Left renal cortex interstitium (tissue), 4 donors: ENCODE measurements at regions not wholly inside any gene's neighbourhood (a gene's known extent, or its start where the extent isn't known, plus 50 kb on each side); places are given as distances from the start of the nearest gene placed in this dataset.
"Not testable (repeated sequence)": the region's sequence is repeated elsewhere in the genome, so short reads cannot be mapped to it uniquely, and the experiment has no call there.

Experiments used
- DNase-seq, 4 donors: peaks; one replicate each; pipeline ENCODE4 v3.0.0-alpha.2; 2013; ENCODE audit warnings: low read depth in 4 of 4, low spot score in 2 of 4, missing footprints in 1 of 4

DNA sequence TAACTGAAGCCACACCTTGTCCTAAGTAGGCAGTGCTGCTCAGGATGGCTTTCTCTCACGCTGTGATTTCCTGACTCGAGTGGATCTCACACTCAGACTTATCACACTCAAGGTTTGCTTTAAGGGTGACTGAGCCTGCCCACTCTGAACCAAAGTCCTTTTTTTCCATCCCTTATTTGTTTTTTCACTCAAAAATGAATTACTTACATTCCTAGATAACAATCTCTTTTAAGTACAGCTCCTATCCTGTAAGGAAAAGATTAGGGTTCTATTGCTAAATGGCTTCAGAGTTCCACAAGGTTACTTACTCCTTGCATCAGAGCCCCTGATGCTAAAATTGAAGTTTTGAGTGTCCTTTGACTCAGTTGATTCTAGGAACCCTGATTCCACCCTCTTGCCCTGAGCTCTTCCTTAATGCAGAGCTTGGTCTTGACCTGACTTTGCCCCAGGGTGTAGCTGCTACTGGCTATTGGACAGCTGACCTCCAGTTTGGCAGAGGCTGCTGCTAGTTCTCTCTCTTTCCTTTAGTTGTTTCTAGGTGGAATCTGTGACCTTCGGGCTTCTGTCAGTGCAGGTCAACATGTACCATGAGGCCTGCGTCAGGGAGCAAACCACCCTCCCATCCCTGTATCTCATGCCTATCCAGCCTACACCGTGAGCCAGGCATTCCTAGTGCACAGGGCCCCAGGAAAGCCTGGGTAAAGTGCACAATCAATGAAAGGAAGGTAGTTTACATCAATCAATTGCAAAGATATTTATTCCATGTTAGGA lies 80.1 kb upstream of the CD55 start:
- DNase-seq = no peak

DNA sequence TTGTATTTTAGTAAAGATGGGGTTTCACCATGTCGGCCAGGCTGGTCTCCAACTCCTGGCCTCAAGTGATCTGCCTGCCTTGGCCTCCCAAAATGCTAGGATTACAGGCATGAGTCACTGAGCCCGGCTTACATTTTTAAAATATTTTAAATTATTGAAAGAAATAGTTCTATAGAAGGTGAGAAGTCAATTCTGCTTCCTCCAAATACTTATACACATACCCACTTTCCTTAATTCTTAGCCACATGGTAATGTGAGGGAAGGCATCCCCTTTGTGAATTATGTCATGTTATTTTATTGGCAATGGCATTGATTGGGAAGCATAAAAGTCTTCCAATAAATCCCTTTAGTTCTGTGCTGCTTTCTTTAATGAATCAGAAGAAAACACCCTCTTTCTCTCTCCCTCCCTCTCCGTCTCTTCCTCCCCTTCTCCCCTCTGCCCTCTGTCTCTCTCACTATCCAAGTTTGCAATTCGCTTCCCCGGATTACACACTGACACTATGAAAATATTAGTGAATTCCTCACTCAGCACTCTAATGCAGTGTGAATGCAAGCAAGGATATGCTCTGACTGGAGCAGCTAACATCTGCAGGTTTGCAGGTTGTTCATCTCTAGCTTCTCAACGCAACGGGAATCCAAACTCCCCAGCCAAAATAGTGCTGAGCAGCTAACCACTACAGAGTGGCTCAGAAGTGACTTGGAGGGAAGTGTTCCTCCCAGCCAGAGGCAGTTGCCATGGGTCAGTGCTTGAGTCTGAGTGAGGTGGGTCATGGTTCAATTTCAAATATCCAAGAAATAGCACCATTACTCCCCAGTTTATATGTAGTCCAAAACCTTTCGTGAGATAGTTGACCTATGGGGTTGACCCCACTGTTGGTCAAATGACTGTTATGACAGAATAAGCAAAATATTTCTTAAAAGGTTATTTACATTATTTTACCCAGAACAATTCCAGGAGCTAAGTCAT lies 77.8 kb upstream of the CD55 start:
- no peak for DNase-seq

DNA sequence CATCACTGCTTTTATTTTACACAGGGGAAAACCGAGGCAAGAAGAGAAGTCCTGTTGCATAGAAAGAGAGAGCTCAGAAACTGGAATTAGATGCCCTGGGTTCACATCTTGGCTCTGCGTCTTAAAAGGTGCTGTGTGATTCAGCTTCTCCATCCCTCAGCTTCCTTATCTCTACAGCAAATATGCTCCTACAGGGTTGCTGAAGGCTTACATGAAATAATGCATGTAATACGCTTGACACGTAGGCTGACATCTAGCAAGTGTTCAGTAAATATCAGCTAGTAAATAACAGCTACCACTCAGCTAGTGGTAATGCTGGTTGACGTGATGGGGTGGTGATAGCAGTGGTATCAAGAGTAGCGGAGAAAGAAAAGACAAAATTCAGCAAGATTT lies 77.1 kb upstream of the CD55 start:
- no peak for DNase-seq

DNA sequence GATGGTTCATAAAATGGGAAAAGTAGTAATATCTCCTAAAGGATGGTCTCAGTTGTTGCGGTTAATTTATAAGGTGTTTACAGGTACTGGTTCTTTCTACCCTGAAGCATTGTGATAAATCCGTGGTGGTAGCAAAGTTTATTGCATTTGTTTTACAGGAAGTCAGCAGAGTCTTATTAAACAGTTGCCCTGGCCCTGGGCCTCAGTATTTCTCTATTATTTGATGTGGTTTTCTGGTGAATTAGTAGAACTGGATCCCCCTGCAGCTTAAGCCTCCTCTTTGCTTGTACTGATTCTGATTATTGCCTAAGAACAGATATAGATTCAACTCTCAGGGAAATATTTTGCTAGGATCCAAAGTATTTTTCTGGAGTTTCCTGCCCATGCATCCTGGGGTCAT lies 76.4 kb upstream of the CD55 start:
- no peak for DNase-seq

DNA sequence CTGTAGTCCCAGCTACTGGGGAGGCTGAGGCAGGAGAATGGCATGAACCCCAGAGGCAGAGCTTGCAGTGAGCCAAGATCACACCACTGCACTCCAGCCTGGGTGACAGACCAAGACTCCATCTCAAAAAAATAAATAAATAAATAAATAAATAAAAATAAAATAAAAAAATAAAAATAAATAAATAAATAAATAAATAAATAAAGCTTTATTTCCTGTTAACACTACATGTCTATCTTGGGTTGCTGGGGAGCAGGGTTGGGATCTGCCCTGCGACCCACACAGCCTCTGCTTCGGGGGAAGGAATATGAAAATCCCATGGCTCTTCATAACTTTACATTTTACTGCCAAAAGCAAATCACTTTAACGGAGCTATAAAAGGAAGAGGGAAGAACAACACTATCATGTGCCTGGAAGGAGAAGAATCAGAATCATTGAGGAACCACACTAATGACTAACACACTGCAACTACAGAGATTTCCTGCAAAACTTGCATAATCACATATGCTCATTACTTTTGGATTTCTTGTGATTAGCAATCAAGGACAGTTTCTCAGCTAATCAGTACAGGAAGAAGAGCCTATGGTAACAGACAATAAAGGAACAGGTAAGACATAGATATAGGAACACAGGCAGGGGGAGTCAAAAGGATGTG lies 72.8 kb upstream of the CD55 start:
- no peak for DNase-seq

DNA sequence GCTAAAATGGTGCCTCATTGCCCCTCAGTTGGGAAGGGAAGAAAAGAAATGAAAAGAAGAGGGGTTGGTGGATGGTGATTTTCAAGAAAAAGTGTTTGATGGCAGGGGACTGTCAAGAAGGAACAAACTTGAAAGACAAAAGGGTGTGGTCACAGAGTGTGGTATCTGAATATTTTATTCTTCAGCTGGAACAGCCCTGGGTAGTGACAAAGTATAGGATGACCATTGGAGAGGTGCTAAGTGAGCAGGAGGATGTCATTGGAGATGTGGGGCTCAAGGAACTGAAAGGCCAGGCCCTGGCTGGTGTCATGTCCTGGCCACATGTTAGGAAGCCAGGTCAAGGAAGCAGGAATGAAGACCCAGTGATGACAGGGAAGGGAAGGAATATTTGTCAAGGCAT lies 71.0 kb upstream of the CD55 start:
- DNase-seq = no peak

DNA sequence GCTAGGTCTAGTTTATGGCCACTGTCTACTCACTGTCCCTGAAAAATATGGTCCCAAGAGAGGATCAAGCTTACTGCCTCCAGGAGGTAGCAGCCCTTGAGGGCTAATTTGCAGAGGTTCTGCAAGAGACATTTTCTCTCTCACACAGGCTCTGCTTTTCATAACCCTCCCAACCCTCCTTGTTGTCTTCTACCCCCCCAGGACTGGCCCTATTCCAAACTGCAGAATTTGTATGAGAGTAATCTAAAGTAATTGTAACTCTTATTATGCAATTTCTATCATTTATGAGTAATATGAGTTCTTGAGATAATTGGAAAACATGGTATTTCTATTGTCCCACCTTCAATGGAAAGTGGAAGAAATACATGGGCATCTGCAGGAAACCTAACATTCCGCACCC lies 70.4 kb upstream of the CD55 start:
- DNase-seq = no peak

DNA sequence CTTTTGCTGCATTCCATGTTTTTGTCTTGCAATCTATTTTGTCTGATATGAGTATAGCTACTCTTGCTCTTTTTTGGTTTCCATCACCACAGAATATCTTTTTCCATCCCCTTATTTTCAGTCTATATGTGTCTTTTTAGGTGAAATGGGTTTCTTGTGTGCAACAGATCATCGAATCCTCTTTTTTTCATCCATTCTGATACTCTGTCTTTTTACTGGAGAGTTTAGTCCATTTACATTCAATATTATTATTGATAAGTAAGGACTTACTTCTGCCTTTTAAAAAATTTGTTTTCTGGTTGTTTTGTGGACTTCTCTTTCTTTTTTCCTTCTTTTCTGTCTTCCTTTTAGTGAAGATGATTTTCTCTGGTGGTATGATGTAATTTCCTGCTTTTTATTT lies 64.6 kb upstream of the CD55 start:
- DNase-seq = no peak

DNA sequence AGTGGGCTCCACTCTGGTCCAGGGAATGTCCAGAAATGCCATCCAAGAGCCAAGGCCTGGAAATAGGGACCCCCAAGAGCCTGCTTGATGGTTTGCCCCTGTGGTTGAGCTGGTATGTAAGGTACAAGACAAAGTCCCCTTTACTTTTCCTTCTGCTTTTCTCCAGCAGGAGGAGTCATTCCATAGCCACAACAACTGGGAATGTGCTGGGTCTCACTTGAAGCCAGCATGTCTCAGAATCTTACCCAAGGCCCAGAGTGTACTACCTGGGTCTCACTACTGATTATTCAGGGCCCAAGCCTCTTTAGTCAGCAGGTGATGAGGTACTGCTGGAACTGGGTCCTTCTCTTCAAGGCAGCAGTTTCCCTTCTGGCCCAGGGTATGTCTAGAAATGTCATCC lies 62.1 kb upstream of the CD55 start:
- no peak for DNase-seq

DNA sequence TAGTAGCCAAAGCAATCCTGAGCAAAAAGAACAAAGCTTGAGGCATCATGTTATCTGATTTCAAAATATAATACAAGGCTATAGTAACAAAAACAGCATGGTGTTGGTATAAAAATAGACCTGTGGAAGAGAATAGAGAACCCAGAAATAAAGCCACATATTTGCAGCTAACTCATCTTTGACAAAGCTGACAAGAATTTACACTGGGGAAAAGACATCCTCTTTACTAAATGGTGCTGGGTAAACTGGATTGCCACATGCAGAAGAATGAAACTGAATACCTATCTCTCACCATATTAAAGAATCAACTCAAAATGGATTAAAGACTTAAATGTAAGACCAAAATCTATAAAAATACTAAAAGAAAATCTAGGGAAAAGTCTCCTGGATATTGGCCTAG lies 59.5 kb upstream of the CD55 start:
- DNase-seq = no peak

DNA sequence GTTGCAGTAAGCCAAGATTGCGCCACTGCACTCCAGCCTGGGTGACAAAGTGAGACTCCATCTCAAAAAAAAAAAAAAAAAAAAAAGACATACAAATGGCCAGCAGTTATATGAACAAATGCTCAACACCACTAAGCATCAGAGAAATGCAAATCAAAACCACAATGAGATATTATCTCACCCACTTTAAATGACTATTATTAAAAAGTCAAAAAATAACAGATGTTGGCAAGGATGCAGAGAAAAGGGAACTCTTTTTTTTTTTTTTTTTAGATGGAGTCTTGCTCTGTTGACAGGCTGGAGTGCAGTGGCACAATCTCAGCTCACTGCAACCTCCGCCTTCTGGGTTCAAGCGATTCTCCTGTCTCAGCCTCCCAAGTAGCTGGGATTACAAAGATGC lies 58.6 kb upstream of the CD55 start:
- DNase-seq = not testable (repeated sequence)

DNA sequence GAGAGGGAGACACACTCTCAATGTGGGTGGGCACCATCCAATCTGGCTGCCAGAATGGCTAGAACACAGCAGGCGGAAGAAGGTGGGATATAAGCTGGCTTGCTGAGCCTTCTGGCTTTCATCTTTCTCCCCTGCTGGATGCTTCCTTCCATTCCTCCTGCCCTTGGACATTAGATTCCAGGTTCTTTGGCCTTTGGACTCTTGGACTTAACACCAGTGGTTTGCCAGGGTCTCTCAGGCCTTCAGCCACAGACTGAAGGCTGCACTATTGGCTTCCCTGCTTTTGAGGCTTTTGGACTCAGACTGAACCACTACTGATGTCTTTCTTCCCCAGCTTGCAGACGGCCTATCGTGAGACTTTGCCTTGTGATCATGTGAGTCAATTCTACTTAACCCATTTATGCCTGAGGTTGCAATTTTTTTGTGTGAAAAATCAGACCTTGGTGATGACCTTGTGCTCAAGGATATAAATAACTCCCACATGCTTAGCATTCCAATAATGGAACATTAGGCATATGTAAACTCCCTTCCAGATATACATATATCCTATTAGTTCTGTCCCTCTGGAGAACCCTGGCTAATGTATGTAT lies 56.7 kb upstream of the CD55 start:
- DNase-seq = no peak

DNA sequence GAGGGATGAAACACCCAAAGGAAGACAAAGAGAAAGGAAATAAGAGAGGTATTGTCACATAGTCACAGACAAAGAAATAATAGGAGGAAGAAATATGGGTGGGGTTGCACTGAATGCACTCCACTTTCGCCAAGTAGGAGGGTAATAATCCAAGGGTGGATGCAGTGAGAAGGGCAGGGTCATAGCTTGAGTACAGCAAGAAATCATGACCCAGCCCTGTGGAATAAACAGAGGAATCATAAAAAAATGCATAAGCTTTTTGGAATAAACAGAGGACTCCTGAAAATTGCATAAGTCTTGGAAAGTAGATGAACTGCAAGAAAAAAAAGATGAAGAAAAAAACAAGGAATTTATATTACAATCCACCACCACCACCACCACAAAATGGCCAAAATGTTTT lies 53.1 kb upstream of the CD55 start:
- DNase-seq = no peak

DNA sequence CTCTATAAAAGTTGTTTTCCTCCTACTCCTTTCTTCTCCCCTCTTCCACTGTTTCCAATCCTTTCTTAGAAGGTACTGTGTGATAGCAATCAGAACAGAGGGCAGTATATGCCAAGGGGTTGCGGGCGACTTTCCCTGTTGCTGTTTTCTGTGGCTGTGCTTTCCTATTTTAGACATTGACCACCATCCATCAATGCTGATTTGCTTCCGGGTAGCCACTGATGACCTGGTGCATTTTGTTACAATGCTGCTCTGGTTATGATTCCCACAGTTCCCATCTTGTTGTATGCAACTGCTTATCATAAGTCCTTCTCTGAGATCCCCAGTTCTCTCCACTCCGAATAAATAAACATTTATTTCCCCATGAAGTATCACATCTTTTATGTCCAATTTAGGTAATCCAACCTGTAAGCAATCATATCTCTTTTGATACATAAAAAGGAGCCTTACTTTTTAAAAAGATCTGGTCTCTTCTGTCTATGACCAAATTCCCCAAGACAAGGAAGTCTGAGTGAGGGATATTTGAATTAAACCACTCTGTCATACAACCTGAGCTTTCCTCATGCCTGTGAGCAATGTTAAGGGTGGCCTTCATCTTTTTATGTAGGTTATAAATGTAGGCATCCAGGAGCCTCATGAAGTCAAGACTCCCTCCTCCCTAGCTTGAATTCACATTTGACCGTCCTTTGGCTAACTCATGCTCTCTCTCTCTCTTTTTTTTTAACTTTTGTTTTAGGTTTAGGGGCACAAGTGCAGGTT lies 52.5 kb upstream of the CD55 start:
- no peak for DNase-seq
